ENCODE measurements at regions not wholly inside any gene's neighbourhood (a gene's known extent, or its start where the extent isn't known, plus 50 kb on each side); places are given as distances from the start of the nearest gene placed in this dataset.

GRCh38 chr2:2519381-2519780 lies 188.3 kb upstream of the MYT1L start:
- Histone ChIP-seq H3K9me2 (ENCODE audit: insufficient read depth, low read length) (no peaks in the 10 kb centered on the region), H3K4me3 (ENCODE audit: low read depth, low read length, poor library complexity, severe bottlenecking) (no peak overlapping the region), H3K79me2 (ENCODE audit: insufficient read depth, low read depth, low read length) (no peaks in the 10 kb centered on the region), H3K9me3 (ENCODE audit: low read length) (no peaks in the 10 kb centered on the region), H3K27ac (ENCODE audit: low read depth, low read length, poor library complexity, severe bottlenecking) (no peak overlapping the region), H3K36me3 (ENCODE audit: insufficient read depth, low read length) (no peaks in the 10 kb centered on the region), H3K4me1 (ENCODE audit: insufficient read depth, low read length, poor library complexity, severe bottlenecking) (no peaks in the 10 kb centered on the region), H2AFZ (ENCODE audit: low read length) (no peak overlapping the region), H3K4me2 (ENCODE audit: low read length) (no peak overlapping the region), H4K20me1 (ENCODE audit: insufficient read depth, low read length) (no peaks in the 10 kb centered on the region)
- no peak for DNase-seq (ENCODE audit: low spot score)
- BruUV-seq (replicated peaks) = no TSS peak
- ChIA-PET CTCF (ENCODE audit: unreplicated experiment) (interaction anchor here (0.6 kb wide), 1 partner anchor 68 kb away, joined by 3 read pairs; no protein-coding TSS in a partner anchor), POLR2A (no interaction called here)
- intact Hi-C loops (cut with micrococcal nuclease; ENCODE audit: unreplicated experiment) = no loop called here
- TF ChIP-seq, protein P1, sequence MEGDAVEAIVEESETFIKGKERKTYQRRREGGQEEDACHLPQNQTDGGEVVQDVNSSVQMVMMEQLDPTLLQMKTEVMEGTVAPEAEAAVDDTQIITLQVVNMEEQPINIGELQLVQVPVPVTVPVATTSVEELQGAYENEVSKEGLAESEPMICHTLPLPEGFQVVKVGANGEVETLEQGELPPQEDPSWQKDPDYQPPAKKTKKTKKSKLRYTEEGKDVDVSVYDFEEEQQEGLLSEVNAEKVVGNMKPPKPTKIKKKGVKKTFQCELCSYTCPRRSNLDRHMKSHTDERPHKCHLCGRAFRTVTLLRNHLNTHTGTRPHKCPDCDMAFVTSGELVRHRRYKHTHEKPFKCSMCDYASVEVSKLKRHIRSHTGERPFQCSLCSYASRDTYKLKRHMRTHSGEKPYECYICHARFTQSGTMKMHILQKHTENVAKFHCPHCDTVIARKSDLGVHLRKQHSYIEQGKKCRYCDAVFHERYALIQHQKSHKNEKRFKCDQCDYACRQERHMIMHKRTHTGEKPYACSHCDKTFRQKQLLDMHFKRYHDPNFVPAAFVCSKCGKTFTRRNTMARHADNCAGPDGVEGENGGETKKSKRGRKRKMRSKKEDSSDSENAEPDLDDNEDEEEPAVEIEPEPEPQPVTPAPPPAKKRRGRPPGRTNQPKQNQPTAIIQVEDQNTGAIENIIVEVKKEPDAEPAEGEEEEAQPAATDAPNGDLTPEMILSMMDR (conservative IDR thresholded peaks at IDR 0.05; ENCODE audit: low read length) = no peak
- no peak for TF ChIP-seq EZH2phosphoT487 (IDR thresholded peaks at IDR 0.05; ENCODE audit: borderline replicate concordance, low read depth, low read length)

- no TSS peak for BruUV-seq (replicated peaks)
- no peaks in the 10 kb centered on the region for H3K36me3 ChIP-seq (ENCODE audit: insufficient read depth, low read length)
- intact Hi-C loops (cut with micrococcal nuclease; ENCODE audit: unreplicated experiment) = no loop called here
- H3K4me1 ChIP-seq (ENCODE audit: insufficient read depth, low read length, poor library complexity, severe bottlenecking) = no peaks in the 10 kb centered on the region
- no peaks in the 10 kb centered on the region for H3K79me2 ChIP-seq (ENCODE audit: insufficient read depth, low read depth, low read length)
- no peaks in the 10 kb centered on the region for H3K9me2 ChIP-seq (ENCODE audit: insufficient read depth, low read length)
- H3K27ac ChIP-seq (ENCODE audit: low read depth, low read length, poor library complexity, severe bottlenecking) = no peak overlapping the region
- H4K20me1 ChIP-seq (ENCODE audit: insufficient read depth, low read length) = no peaks in the 10 kb centered on the region
- H3K9me3 ChIP-seq (ENCODE audit: low read length) = no peaks in the 10 kb centered on the region
- H3K4me3 ChIP-seq (ENCODE audit: low read depth, low read length, poor library complexity, severe bottlenecking) = no peak overlapping the region
- no peak for DNase-seq (ENCODE audit: low spot score)
- H2AFZ ChIP-seq (ENCODE audit: low read length) = no peak overlapping the region
- CTCF ChIA-PET (ENCODE audit: unreplicated experiment) = no interaction called here
- no peak overlapping the region for H3K4me2 ChIP-seq (ENCODE audit: low read length)
- TF ChIP-seq, protein P1 (conservative IDR thresholded peaks at IDR 0.05; ENCODE audit: low read length) = no peak
- TF ChIP-seq EZH2phosphoT487 (IDR thresholded peaks at IDR 0.05; ENCODE audit: borderline replicate concordance, low read depth, low read length) = no peak
- POLR2A ChIA-PET = no interaction called here
Observed at GRCh38 chr2:2517399-2517798, 186.3 kb upstream of the MYT1L start.

- ChIA-PET CTCF (ENCODE audit: unreplicated experiment) (no interaction called here), POLR2A (interaction anchor here (1.0 kb wide), 1 partner anchor 194 kb away, joined by 4 read pairs; no protein-coding TSS in a partner anchor)
- H3K79me2 ChIP-seq (ENCODE audit: insufficient read depth, low read depth, low read length) = no peaks in the 10 kb centered on the region
- no peak overlapping the region for H2AFZ ChIP-seq (ENCODE audit: low read length)
- no peak overlapping the region for H3K4me3 ChIP-seq (ENCODE audit: low read depth, low read length, poor library complexity, severe bottlenecking)
- H3K4me2 ChIP-seq (ENCODE audit: low read length) = no peak overlapping the region
- H4K20me1 ChIP-seq (ENCODE audit: insufficient read depth, low read length) = no peaks in the 10 kb centered on the region
- no peaks in the 10 kb centered on the region for H3K4me1 ChIP-seq (ENCODE audit: insufficient read depth, low read length, poor library complexity, severe bottlenecking)
- intact Hi-C loops (cut with micrococcal nuclease; ENCODE audit: unreplicated experiment) = no loop called here
- TF ChIP-seq, protein P1 (conservative IDR thresholded peaks at IDR 0.05; ENCODE audit: low read length) = no peak
- no peak for TF ChIP-seq EZH2phosphoT487 (IDR thresholded peaks at IDR 0.05; ENCODE audit: borderline replicate concordance, low read depth, low read length)
- DNase-seq (ENCODE audit: low spot score) = no peak
- no peak overlapping the region for H3K27ac ChIP-seq (ENCODE audit: low read depth, low read length, poor library complexity, severe bottlenecking)
- BruUV-seq (replicated peaks) = no TSS peak
- no peaks in the 10 kb centered on the region for H3K36me3 ChIP-seq (ENCODE audit: insufficient read depth, low read length)
- no peaks in the 10 kb centered on the region for H3K9me2 ChIP-seq (ENCODE audit: insufficient read depth, low read length)
- H3K9me3 ChIP-seq (ENCODE audit: low read length) = no peaks in the 10 kb centered on the region
Observed at GRCh38 chr2:2516386-2516785, 185.3 kb upstream of the MYT1L start.
